Endothelial cell (in vitro differentiated cells): ENCODE measurements at regions not wholly inside any gene's neighbourhood (a gene's known extent, or its start where the extent isn't known, plus 50 kb on each side); places are given as distances from the start of the nearest gene placed in this dataset.

Source experiments
- DNase-seq: peaks from one replicate; pipeline ENCODE4 v3.0.0; 2021; ENCODE audit warnings: low spot score
- H3K27ac Mint-ChIP-seq: one replicate; pipeline ENCODE4 v1.8.0; 2021; ENCODE audit warnings: mixed read lengths, inconsistent platforms; ENCODE audit not compliant: unreplicated experiment
- H3K27me3 Mint-ChIP-seq: one replicate; pipeline ENCODE4 v1.8.0; 2021; ENCODE audit warnings: mild to moderate bottlenecking, moderate library complexity, mixed read lengths, inconsistent platforms; ENCODE audit not compliant: unreplicated experiment
- H3K36me3 Mint-ChIP-seq: one replicate; pipeline ENCODE4 v1.8.0; 2021; ENCODE audit warnings: mild to moderate bottlenecking, low read depth, mixed read lengths, inconsistent platforms; ENCODE audit not compliant: unreplicated experiment
- H3K4me1 Mint-ChIP-seq: one replicate; pipeline ENCODE4 v1.8.0; 2021; ENCODE audit warnings: mild to moderate bottlenecking, mixed read lengths, inconsistent platforms; ENCODE audit not compliant: unreplicated experiment
- H3K4me3 Mint-ChIP-seq: one replicate; pipeline ENCODE4 v1.8.0; 2021; ENCODE audit warnings: mild to moderate bottlenecking, mixed read lengths, inconsistent platforms; ENCODE audit not compliant: unreplicated experiment
- H3K9me3 Mint-ChIP-seq: one replicate; pipeline ENCODE4 v1.8.0; 2021; ENCODE audit warnings: mixed read lengths, inconsistent platforms; ENCODE audit not compliant: unreplicated experiment
- TF ChIP-seq, protein P1 (sequence below): fragments of 200-600 bp; sonication (generic); IDR thresholded peaks from one replicate; pipeline ENCODE4 v1.5.0; 2021; ENCODE audit warnings: antibody characterized with exemption; ENCODE audit not compliant: unreplicated experiment

- peaks cover 4% of the 10 kb centered on the region for H3K27me3 Mint-ChIP-seq
- H3K27ac Mint-ChIP-seq, result no peak overlapping the region
- H3K9me3 Mint-ChIP-seq, result no peaks in the 10 kb centered on the region
- H3K4me3 Mint-ChIP-seq, result no peak overlapping the region
- no peaks in the 10 kb centered on the region for H3K36me3 Mint-ChIP-seq
- DNase-seq, result no peak
- TF ChIP-seq, protein P1, sequence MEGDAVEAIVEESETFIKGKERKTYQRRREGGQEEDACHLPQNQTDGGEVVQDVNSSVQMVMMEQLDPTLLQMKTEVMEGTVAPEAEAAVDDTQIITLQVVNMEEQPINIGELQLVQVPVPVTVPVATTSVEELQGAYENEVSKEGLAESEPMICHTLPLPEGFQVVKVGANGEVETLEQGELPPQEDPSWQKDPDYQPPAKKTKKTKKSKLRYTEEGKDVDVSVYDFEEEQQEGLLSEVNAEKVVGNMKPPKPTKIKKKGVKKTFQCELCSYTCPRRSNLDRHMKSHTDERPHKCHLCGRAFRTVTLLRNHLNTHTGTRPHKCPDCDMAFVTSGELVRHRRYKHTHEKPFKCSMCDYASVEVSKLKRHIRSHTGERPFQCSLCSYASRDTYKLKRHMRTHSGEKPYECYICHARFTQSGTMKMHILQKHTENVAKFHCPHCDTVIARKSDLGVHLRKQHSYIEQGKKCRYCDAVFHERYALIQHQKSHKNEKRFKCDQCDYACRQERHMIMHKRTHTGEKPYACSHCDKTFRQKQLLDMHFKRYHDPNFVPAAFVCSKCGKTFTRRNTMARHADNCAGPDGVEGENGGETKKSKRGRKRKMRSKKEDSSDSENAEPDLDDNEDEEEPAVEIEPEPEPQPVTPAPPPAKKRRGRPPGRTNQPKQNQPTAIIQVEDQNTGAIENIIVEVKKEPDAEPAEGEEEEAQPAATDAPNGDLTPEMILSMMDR, result no peak
- peaks cover 52% of the 10 kb centered on the region for H3K4me1 Mint-ChIP-seq
These were observed 91.1 kb downstream of the ZNF608 start for GRCh38 chr5:124655251-124655917.

DNA sequence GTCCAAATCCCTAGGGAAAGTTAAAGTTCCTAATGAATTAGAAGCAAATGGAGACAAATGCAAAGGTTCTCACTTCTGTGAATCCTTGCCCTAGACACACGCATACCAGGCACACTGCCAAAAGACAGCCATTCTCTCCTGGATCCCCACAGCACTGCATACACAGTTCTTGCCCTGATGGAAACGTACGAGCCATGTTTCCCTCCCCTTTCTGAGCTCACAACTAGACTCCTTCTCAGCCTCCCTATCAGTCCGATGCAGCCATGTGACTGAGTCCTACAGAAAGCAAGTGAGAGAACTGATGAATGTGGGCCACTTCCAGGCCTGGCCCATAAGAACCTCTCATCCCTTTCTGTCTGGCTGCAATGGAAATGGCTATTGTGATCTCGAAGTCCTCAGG is 92.0 kb downstream of the ZNF608 start:
- H3K27me3 Mint-ChIP-seq, result peaks cover 6% of the 10 kb centered on the region
- H3K4me3 Mint-ChIP-seq, result no peak overlapping the region
- no peak for DNase-seq
- no peaks in the 10 kb centered on the region for H3K9me3 Mint-ChIP-seq
- H3K36me3 Mint-ChIP-seq, result no peaks in the 10 kb centered on the region
- TF ChIP-seq, protein P1, result no peak
- H3K4me1 Mint-ChIP-seq, result peaks cover 48% of the 10 kb centered on the region
- H3K27ac Mint-ChIP-seq, result no peak overlapping the region

DNA sequence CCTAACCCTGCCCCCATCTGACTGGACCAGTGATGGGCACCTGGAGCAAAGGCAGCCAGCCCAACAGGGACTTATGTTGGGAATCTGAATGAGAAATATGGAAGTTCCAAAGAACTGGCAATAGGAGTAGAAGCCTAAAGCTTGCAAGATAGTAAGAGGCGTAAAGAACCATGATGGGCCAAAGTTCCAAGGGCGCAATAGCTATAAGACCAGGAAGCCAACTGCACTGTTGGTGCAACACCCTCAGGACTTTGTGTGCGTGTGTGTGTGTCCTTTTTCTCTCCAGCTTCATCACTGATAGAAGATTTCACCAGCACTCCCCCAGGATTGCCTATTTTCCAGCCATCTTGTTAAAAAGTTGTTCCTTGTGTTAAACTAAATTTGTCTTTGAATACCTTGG is 92.8 kb downstream of the ZNF608 start:
- DNase-seq, result no peak
- TF ChIP-seq, protein P1, result no peak
- peaks cover 48% of the 10 kb centered on the region for H3K4me1 Mint-ChIP-seq
- H3K27ac Mint-ChIP-seq, result no peak overlapping the region
- H3K36me3 Mint-ChIP-seq, result no peaks in the 10 kb centered on the region
- H3K4me3 Mint-ChIP-seq, result no peak overlapping the region
- peaks cover 4% of the 10 kb centered on the region for H3K27me3 Mint-ChIP-seq
- no peaks in the 10 kb centered on the region for H3K9me3 Mint-ChIP-seq

GRCh38 chr5:124652892-124653441 is 93.5 kb downstream of the ZNF608 start:
- H3K4me1 Mint-ChIP-seq, result peaks cover 50% of the 10 kb centered on the region
- no peak overlapping the region for H3K4me3 Mint-ChIP-seq
- H3K27me3 Mint-ChIP-seq, result peaks cover 4% of the 10 kb centered on the region
- H3K27ac Mint-ChIP-seq, result no peak overlapping the region
- DNase-seq, result no peak
- H3K9me3 Mint-ChIP-seq, result no peaks in the 10 kb centered on the region
- TF ChIP-seq, protein P1, result no peak
- H3K36me3 Mint-ChIP-seq, result peaks cover 7% of the 10 kb centered on the region

DNA sequence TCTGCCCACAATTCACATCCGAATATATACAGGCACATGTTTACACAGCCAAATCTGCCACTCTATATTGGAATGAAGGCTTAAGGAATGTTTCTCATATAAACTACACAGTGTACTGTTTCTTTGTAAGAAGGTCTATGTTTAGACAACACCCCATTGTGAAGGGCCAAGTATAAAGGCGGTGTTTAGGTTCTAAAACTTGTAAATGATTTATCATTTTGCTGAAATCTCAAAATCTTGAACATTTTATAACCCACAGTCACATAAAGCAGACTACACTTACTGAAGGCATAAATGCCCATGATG is 94.0 kb downstream of the ZNF608 start:
- TF ChIP-seq, protein P1, result no peak
- Mint-ChIP-seq H3K27me3 (peaks cover 7% of the 10 kb centered on the region), H3K9me3 (no peaks in the 10 kb centered on the region), H3K27ac (peak overlapping the region; percentile 94), H3K4me3 (peak overlapping the region; percentile 82), H3K36me3 (peaks cover 12% of the 10 kb centered on the region), H3K4me1 (peaks cover 50% of the 10 kb centered on the region)
- DNase-seq, result no peak
